CD14-positive monocyte (primary cell): ENCODE measurements at regions not wholly inside any gene's neighbourhood (a gene's known extent, or its start where the extent isn't known, plus 50 kb on each side); places are given as distances from the start of the nearest gene placed in this dataset.

Experiments
- DNase-seq, 3 donors: peaks; one replicate each; pipeline ENCODE4 v3.0.0-alpha.2; 2011 to 2022
- H2AFZ ChIP-seq: 2 replicates; pipeline ENCODE4 v1.6.0; 2012; ENCODE audit warnings: mild to moderate bottlenecking, low read depth, low read length, inconsistent platforms; ENCODE audit not compliant: insufficient read depth, poor library complexity, severe bottlenecking
- H3K27ac ChIP-seq, 2 donors: 1 replicate in 1 of 2; 2 replicates in 1 of 2; pipeline ENCODE4 v1.5.1; 2012 to 2013; ENCODE audit warnings: low read length in 2 of 2, control low read depth in 1 of 2, inconsistent platforms in 1 of 2, low read depth in 1 of 2, mild to moderate bottlenecking in 1 of 2
- H3K27me3 ChIP-seq, 2 donors: one replicate each; pipeline versions ENCODE4 v1.6.0 to v1.6.1; 2011 to 2013; ENCODE audit warnings: low read length in 2 of 2; ENCODE audit not compliant: control insufficient read depth in 2 of 2, insufficient read depth in 2 of 2
- H3K36me3 ChIP-seq, 2 donors: replicated peaks in 1 of 2; 1 replicate in 1 of 2; 2 replicates in 1 of 2; pipeline versions ENCODE4 v1.5.1 to v1.6.1; 2012 to 2013; ENCODE audit warnings: low read length in 2 of 2, control low read depth in 1 of 2, inconsistent platforms in 1 of 2, mild to moderate bottlenecking in 1 of 2; ENCODE audit not compliant: insufficient read depth in 2 of 2, control insufficient read depth in 1 of 2
- H3K4me1 ChIP-seq, 2 donors: 1 replicate in 1 of 2; 2 replicates in 1 of 2; pipeline versions ENCODE4 v1.5.1 to v1.6.1; 2012 to 2013; ENCODE audit warnings: low read length in 2 of 2, control low read depth in 1 of 2, inconsistent platforms in 1 of 2, mild to moderate bottlenecking in 1 of 2, moderate library complexity in 1 of 2; ENCODE audit not compliant: insufficient read depth in 2 of 2, control insufficient read depth in 1 of 2
- H3K4me2 ChIP-seq: replicated peaks from 2 replicates; pipeline ENCODE3; 2012; ENCODE audit warnings: low read length, moderate library complexity, mild to moderate bottlenecking; ENCODE audit not compliant: poor library complexity, severe bottlenecking; ENCODE audit errors: extremely low read depth
- H3K4me3 ChIP-seq, 3 experiments: fragments of 200-600 bp in 1 of 3; sonication (generic) in 1 of 3; replicated peaks in 1 of 3; 1 replicate in 2 of 3; 2 replicates in 1 of 3; pipeline ENCODE4 v1.5.1; 2011 to 2013; ENCODE audit warnings: low read length in 3 of 3, mild to moderate bottlenecking in 3 of 3, control low read depth in 2 of 3, low read depth in 2 of 3, inconsistent platforms in 1 of 3, moderate library complexity in 1 of 3
- H3K79me2 ChIP-seq: 2 replicates; pipeline ENCODE4 v1.6.0; 2012; ENCODE audit warnings: mild to moderate bottlenecking, control low read depth, inconsistent platforms, low read length, moderate library complexity; ENCODE audit not compliant: insufficient read depth
- H3K9ac ChIP-seq: 2 replicates; pipeline ENCODE4 v1.6.0; 2017; ENCODE audit warnings: low read length, mild to moderate bottlenecking; ENCODE audit not compliant: insufficient read depth, poor library complexity, severe bottlenecking
- H3K9me3 ChIP-seq, 2 donors: replicated peaks in 1 of 2; 1 replicate in 1 of 2; 2 replicates in 1 of 2; pipeline versions ENCODE4 v1.5.1 to v1.6.1; 2012 to 2013; ENCODE audit warnings: low read length in 2 of 2, control low read depth in 1 of 2; ENCODE audit not compliant: control insufficient read depth in 1 of 2, insufficient read depth in 1 of 2
- H4K20me1 ChIP-seq: 2 replicates; pipeline ENCODE4 v1.6.0; 2012; ENCODE audit warnings: mild to moderate bottlenecking, low read length, control low read depth, moderate library complexity; ENCODE audit not compliant: insufficient read depth
- H3K27ac Mint-ChIP-seq, 7 donors: one replicate each; pipeline ENCODE4 v1.8.0; 2020; ENCODE audit warnings: mild to moderate bottlenecking in 7 of 7, mixed read lengths in 7 of 7, moderate library complexity in 6 of 7, inconsistent platforms in 2 of 7
- H3K27me3 Mint-ChIP-seq, 3 donors: one replicate each; pipeline ENCODE4 v1.8.0; 2021 to 2022; ENCODE audit warnings: low read depth in 3 of 3, mild to moderate bottlenecking in 3 of 3, mixed read lengths in 3 of 3, moderate library complexity in 3 of 3, inconsistent platforms in 1 of 3
- H3K36me3 Mint-ChIP-seq, 2 donors: one replicate each; pipeline ENCODE4 v1.8.0; 2020; ENCODE audit warnings: mixed read lengths in 2 of 2, inconsistent platforms in 1 of 2, mild to moderate bottlenecking in 1 of 2
- H3K4me1 Mint-ChIP-seq: one replicate; pipeline ENCODE4 v1.8.0; 2020; ENCODE audit warnings: mild to moderate bottlenecking, mixed read lengths
- H3K4me3 Mint-ChIP-seq, 2 donors: one replicate each; pipeline ENCODE4 v1.8.0; 2020; ENCODE audit warnings: mild to moderate bottlenecking in 2 of 2, mixed read lengths in 2 of 2, moderate library complexity in 1 of 2
- H3K9me3 Mint-ChIP-seq, 7 donors: one replicate each; pipeline ENCODE4 v1.8.0; 2020 to 2022; ENCODE audit warnings: mixed read lengths in 7 of 7, mild to moderate bottlenecking in 6 of 7, moderate library complexity in 6 of 7, inconsistent platforms in 2 of 7
- CTCF ChIP-seq: fragments of 200-600 bp; IDR thresholded peaks from one replicate; pipeline ENCODE4 v1.8.0; 2022; ENCODE audit warnings: antibody characterized with exemption, mild to moderate bottlenecking
- WGBS: methylation state at CpG from one replicate; pipeline ENCODE4 v1.1.5; 2013; ENCODE audit warnings: missing lambda C conversion rate; ENCODE audit not compliant: insufficient coverage; 5-methylcytosine and 5-hydroxymethylcytosine counted together
- intact Hi-C, 2 donors: fragments of 100-400 bp; cut with micrococcal nuclease; formaldehyde crosslinking; loops; one replicate each; pipeline versions ENCODE4 v1.15.0 to v1.15.1; 2023

GRCh38 chr10:75344170-75344569 is 57.4 kb downstream of the ZNF503 start:
- no peak overlapping the region for H3K27ac ChIP-seq
- H3K4me1 Mint-ChIP-seq, result no peaks in the 10 kb centered on the region
- no peak for DNase-seq
- intact Hi-C loops, result no loop called here
- no peaks in the 10 kb centered on the region for H4K20me1 ChIP-seq
- WGBS, result 94% methylated on average over 5 of the region's 5 CpGs
- H3K36me3 ChIP-seq, result no peaks in the 10 kb centered on the region
- no peak overlapping the region for H2AFZ ChIP-seq
- no peaks in the 10 kb centered on the region for H3K4me1 ChIP-seq
- H3K4me2 ChIP-seq, result no peak overlapping the region
- H3K9ac ChIP-seq, result no peak overlapping the region
- H3K4me3 ChIP-seq, result no peak overlapping the region
- TF ChIP-seq CTCF, result no peak
- peaks cover 0 to 12% of the 10 kb centered on the region in 2 donors for H3K9me3 ChIP-seq
- H3K27ac Mint-ChIP-seq, result no peak overlapping the region
- peaks cover 2 to 8% (median 6%) of the 10 kb centered on the region in 3 donors for H3K27me3 Mint-ChIP-seq
- peaks cover 1 to 9% (median 6%) of the 10 kb centered on the region in 7 donors for H3K9me3 Mint-ChIP-seq
- H3K36me3 Mint-ChIP-seq, result no peaks in the 10 kb centered on the region
- no peak overlapping the region for H3K4me3 Mint-ChIP-seq
- H3K27me3 ChIP-seq, result no peaks in the 10 kb centered on the region
- no peaks in the 10 kb centered on the region for H3K79me2 ChIP-seq

GRCh38 chr10:75342397-75342796 is 59.2 kb downstream of the ZNF503 start:
- no peak for TF ChIP-seq CTCF

More at GRCh38 chr10:75342397-75342796, 59.2 kb downstream of the ZNF503 start:
- H3K4me1 ChIP-seq, result no peaks in the 10 kb centered on the region
- H3K27ac Mint-ChIP-seq, result no peak overlapping the region
- no peak overlapping the region for H2AFZ ChIP-seq
- H3K9ac ChIP-seq, result no peak overlapping the region
- DNase-seq, result no peak
- H3K27me3 Mint-ChIP-seq, result peaks cover 5 to 8% (median 5%) of the 10 kb centered on the region in 3 donors
- H3K4me1 Mint-ChIP-seq, result no peaks in the 10 kb centered on the region
- H3K4me3 Mint-ChIP-seq, result no peak overlapping the region
- H3K36me3 ChIP-seq, result no peaks in the 10 kb centered on the region
- no peak overlapping the region for H3K27ac ChIP-seq
- H3K9me3 ChIP-seq, result peaks cover 0 to 12% of the 10 kb centered on the region in 2 donors
- intact Hi-C loops, result no loop called here
- H3K9me3 Mint-ChIP-seq, result peaks cover 1 to 9% (median 6%) of the 10 kb centered on the region in 7 donors
- H3K27me3 ChIP-seq, result no peaks in the 10 kb centered on the region
- 72% methylated on average over 4 of the region's 5 CpGs for WGBS
- H3K4me2 ChIP-seq, result no peak overlapping the region
- no peaks in the 10 kb centered on the region for H3K36me3 Mint-ChIP-seq
- no peaks in the 10 kb centered on the region for H4K20me1 ChIP-seq
- H3K79me2 ChIP-seq, result no peaks in the 10 kb centered on the region
- H3K4me3 ChIP-seq, result no peak overlapping the region
